ENCODE measurements at regions not wholly inside any gene's neighbourhood (a gene's known extent, or its start where the extent isn't known, plus 50 kb on each side); places are given as distances from the start of the nearest gene placed in this dataset.

- no peak for TF ChIP-seq CTCF (IDR thresholded peaks at IDR 0.05)
- no peak for TF ChIP-seq EZH2 (IDR thresholded peaks at IDR 0.05; ENCODE audit: borderline replicate concordance, insufficient read depth, low read depth, low read length, poor library complexity, severe bottlenecking)
- DNase-seq: no peak
- Histone ChIP-seq H3K9me3 (ENCODE audit: control extremely low read depth in 1 of 3, control insufficient read depth in 2 of 3, insufficient read depth in 1 of 3, low read length in 2 of 3) (no peaks in the 10 kb centered on the region), H2AFZ (ENCODE audit: insufficient read depth, low read depth, low read length, poor library complexity, severe bottlenecking) (no peak overlapping the region), H3K79me2 (ENCODE audit: control insufficient read depth, insufficient read depth, low read length) (no peaks in the 10 kb centered on the region), H3K36me3 (replicated peaks in 1 of 2; ENCODE audit: control extremely low read depth in 1 of 2, control insufficient read depth in 1 of 2, extremely low read depth in 1 of 2, insufficient read depth in 2 of 2, low read length in 1 of 2) (no peaks in the 10 kb centered on the region), H3K4me2 (replicated peaks; ENCODE audit: low read depth, low read length, poor library complexity, severe bottlenecking) (no peak overlapping the region), H3K27me3 (replicated peaks in 1 of 4; ENCODE audit: control extremely low read depth in 1 of 4, control insufficient read depth in 3 of 4, insufficient read depth in 4 of 4, low read length in 3 of 4) (no peaks in the 10 kb centered on the region), H3K9ac (ENCODE audit: low read length) (no peak overlapping the region), H3K27ac (ENCODE audit: low read length in 2 of 2) (no peak overlapping the region), H3K4me1 (ENCODE audit: control insufficient read depth in 2 of 2, insufficient read depth in 2 of 2, low read length in 2 of 2) (no peaks in the 10 kb centered on the region), H3K4me3 (ENCODE audit: control extremely low read depth in 1 of 5, extremely low read depth in 1 of 5, insufficient read depth in 1 of 5, low read depth in 2 of 5, low read length in 4 of 5) (no peak overlapping the region), H4K20me1 (ENCODE audit: control insufficient read depth, insufficient read depth, low read length, poor library complexity, severe bottlenecking) (no peaks in the 10 kb centered on the region)
- Mint-ChIP-seq H3K27me3 (no peaks in the 10 kb centered on the region), H3K4me3 (no peak overlapping the region), H3K4me1 (no peaks in the 10 kb centered on the region), H3K9me3 (ENCODE audit: insufficient read depth) (no peaks in the 10 kb centered on the region), H3K27ac (no peak overlapping the region)
- ChIA-PET POLR2A (no interaction called here), CTCF (no interaction called here)
- no CpG with 5 or more reads among the region's 4 CpGs for WGBS (ENCODE audit: insufficient coverage)
- intact Hi-C loops (cut with micrococcal nuclease): no loop called here
- no peak for ATAC-seq (ENCODE audit: low read depth)
Observed at GRCh38 chr12:22916815-22917214, 291.8 kb downstream of the ETNK1 start.

GRCh38 chr12:22919883-22920282 is 294.9 kb downstream of the ETNK1 start:
- CTCF ChIA-PET: no interaction called here
- Mint-ChIP-seq H3K4me3 (no peak overlapping the region), H3K4me1 (no peaks in the 10 kb centered on the region), H3K9me3 (ENCODE audit: insufficient read depth) (no peaks in the 10 kb centered on the region), H3K27ac (no peak overlapping the region), H3K27me3 (no peaks in the 10 kb centered on the region)
- WGBS (ENCODE audit: insufficient coverage): 95% methylated on average over 3 of the region's 3 CpGs
- POLR2A ChIA-PET: no interaction called here
- Histone ChIP-seq H4K20me1 (ENCODE audit: control insufficient read depth, insufficient read depth, low read length, poor library complexity, severe bottlenecking) (no peaks in the 10 kb centered on the region), H3K4me2 (replicated peaks; ENCODE audit: low read depth, low read length, poor library complexity, severe bottlenecking) (no peak overlapping the region), H3K27ac (ENCODE audit: low read length in 2 of 2) (no peak overlapping the region), H3K27me3 (replicated peaks in 1 of 4; ENCODE audit: control extremely low read depth in 1 of 4, control insufficient read depth in 3 of 4, insufficient read depth in 4 of 4, low read length in 3 of 4) (no peaks in the 10 kb centered on the region), H3K79me2 (ENCODE audit: control insufficient read depth, insufficient read depth, low read length) (no peaks in the 10 kb centered on the region), H3K36me3 (replicated peaks in 1 of 2; ENCODE audit: control extremely low read depth in 1 of 2, control insufficient read depth in 1 of 2, extremely low read depth in 1 of 2, insufficient read depth in 2 of 2, low read length in 1 of 2) (no peaks in the 10 kb centered on the region), H3K9me3 (ENCODE audit: control extremely low read depth in 1 of 3, control insufficient read depth in 2 of 3, insufficient read depth in 1 of 3, low read length in 2 of 3) (no peaks in the 10 kb centered on the region), H3K4me3 (ENCODE audit: control extremely low read depth in 1 of 5, extremely low read depth in 1 of 5, insufficient read depth in 1 of 5, low read depth in 2 of 5, low read length in 4 of 5) (no peak overlapping the region), H2AFZ (ENCODE audit: insufficient read depth, low read depth, low read length, poor library complexity, severe bottlenecking) (no peak overlapping the region), H3K4me1 (ENCODE audit: control insufficient read depth in 2 of 2, insufficient read depth in 2 of 2, low read length in 2 of 2) (no peaks in the 10 kb centered on the region), H3K9ac (ENCODE audit: low read length) (no peak overlapping the region)
- intact Hi-C loops (cut with micrococcal nuclease): no loop called here
- DNase-seq: no peak
- no peak for TF ChIP-seq CTCF (IDR thresholded peaks at IDR 0.05)
- TF ChIP-seq EZH2 (IDR thresholded peaks at IDR 0.05; ENCODE audit: borderline replicate concordance, insufficient read depth, low read depth, low read length, poor library complexity, severe bottlenecking): no peak
- ATAC-seq (ENCODE audit: low read depth): no peak

All from B cell (primary cell).